Transverse colon (tissue), 4 donors: ENCODE measurements at regions not wholly inside any gene's neighbourhood (a gene's known extent, or its start where the extent isn't known, plus 50 kb on each side); places are given as distances from the start of the nearest gene placed in this dataset.

Experiments used
- DNase-seq: peaks from one replicate; pipeline ENCODE4 v3.0.0-alpha.2; 2019
- H3K27ac ChIP-seq, 4 donors: fragments of 200-600 bp; sonication (generic); 2 replicates each; pipeline ENCODE4 v1.5.1; 2016 to 2018; ENCODE audit warnings: inconsistent platforms in 4 of 4
- H3K27me3 ChIP-seq: fragments of 200-600 bp; sonication (generic); 2 replicates; pipeline ENCODE4 v1.5.1; 2017; ENCODE audit warnings: inconsistent platforms
- H3K36me3 ChIP-seq, 4 donors: fragments of 200-600 bp; sonication (generic); 2 replicates each; pipeline ENCODE4 v1.5.1; 2017 to 2019; ENCODE audit warnings: inconsistent platforms in 4 of 4
- H3K4me1 ChIP-seq, 4 donors: fragments of 200-600 bp; sonication (generic); 2 replicates each; pipeline ENCODE4 v1.5.1; 2017 to 2020; ENCODE audit warnings: inconsistent platforms in 4 of 4
- H3K4me3 ChIP-seq, 4 donors: fragments of 200-600 bp; sonication (generic); 1 replicate in 1 of 4; 2 replicates in 3 of 4; pipeline versions ENCODE4 v1.5.1 to v1.6.1; 2017 to 2019; ENCODE audit warnings: inconsistent platforms in 4 of 4
- H3K9me3 ChIP-seq, 2 donors: fragments of 200-600 bp; sonication (generic); 2 replicates each; pipeline ENCODE4 v1.5.1; 2017 to 2019; ENCODE audit warnings: inconsistent platforms in 2 of 2
- CTCF ChIP-seq, 5 experiments: fragments of 200-600 bp in 3 of 5; fragments of 450-650 bp in 2 of 5; sonication (generic) in 3 of 5; IDR thresholded peaks; 1 replicate in 2 of 5; 2 replicates in 3 of 5; pipeline ENCODE4 v1.5.1; 2016 to 2017; ENCODE audit warnings: antibody characterized with exemption in 5 of 5, inconsistent platforms in 3 of 5, mild to moderate bottlenecking in 2 of 5, moderate library complexity in 1 of 5
- EP300 ChIP-seq: sonication (generic); formaldehyde crosslinking; IDR thresholded peaks from one replicate; pipeline ENCODE4 v1.6.1; 2017; ENCODE audit warnings: antibody characterized with exemption, low read depth
- POLR2A ChIP-seq: fragments of 450-650 bp; IDR thresholded peaks from one replicate; pipeline ENCODE4 v1.6.1; 2016; ENCODE audit warnings: antibody characterized with exemption, mild to moderate bottlenecking, moderate library complexity
- POLR2AphosphoS5 ChIP-seq, 3 donors: sonication (generic); formaldehyde crosslinking; IDR thresholded peaks; one replicate each; pipeline ENCODE4 v1.6.1; 2016; ENCODE audit warnings: antibody characterized with exemption in 3 of 3
- WGBS, 2 donors: methylation state at CpG; one replicate each; pipeline ENCODE4 v1.1.5; 2018; ENCODE audit warnings: low coverage in 1 of 2; 5-methylcytosine and 5-hydroxymethylcytosine counted together
- in situ Hi-C, 4 donors: fragments of 200-750 bp; cut with MboI; loops; one replicate each; pipeline versions ENCODE4 v1.15.0 to v1.15.1; 2017; ENCODE audit warnings: low sequenced_read_pairs in 3 of 4, low pct_ligation_motif_present in 1 of 4, low pct_unique_long_range_greater_than_20kb in 1 of 4
- intact Hi-C: fragments of 100-400 bp; cut with DNase I; formaldehyde crosslinking; loops from one replicate; pipeline ENCODE4 v1.15.1; 2023; ENCODE audit warnings: low total_unique reads

GRCh38 chr12:132393991-132394949 lies 64.9 kb upstream of the GALNT9 start:
- intact Hi-C loops = no loop called here
- WGBS, 2 donors = 86 to 89% methylated on average over 5 to 34 of the region's 36 CpGs
- H3K27me3 ChIP-seq = peaks cover 58% of the 10 kb centered on the region

GRCh38 chr12:132393245-132393795 lies 63.9 kb upstream of the GALNT9 start:
- Histone ChIP-seq H3K27me3 (peaks cover 58% of the 10 kb centered on the region), H3K4me3 (no peak overlapping the region), H3K9me3 (no peaks in the 10 kb centered on the region), H3K27ac (no peak overlapping the region), H3K4me1 (no peaks in the 10 kb centered on the region), H3K36me3 (no peaks in the 10 kb centered on the region)
- in situ Hi-C loops (no loop called here), intact Hi-C loops (no loop called here)
- TF ChIP-seq EP300 = no peak
- TF ChIP-seq CTCF (IDR thresholded peaks at IDR 0.05) = no peak
- TF ChIP-seq POLR2A = no peak
- peak; percentile 2 for DNase-seq
- 63% methylated on average over 19 of the region's 19 CpGs; no CpG with 5 or more reads in 1 of the 2 donors for WGBS, 2 donors

More at GRCh38 chr12:132393991-132394949, 64.9 kb upstream of the GALNT9 start:
- peak; percentile 0 for DNase-seq
- no peaks in the 10 kb centered on the region for H3K4me1 ChIP-seq
- H3K27ac ChIP-seq = no peak overlapping the region
- H3K4me3 ChIP-seq = no peak overlapping the region
- TF ChIP-seq CTCF (IDR thresholded peaks at IDR 0.05) = no peak
- no peak for TF ChIP-seq POLR2AphosphoS5 (IDR thresholded peaks at IDR 0.05)
- no peak for TF ChIP-seq POLR2A
- TF ChIP-seq EP300 = no peak
- no peaks in the 10 kb centered on the region for H3K9me3 ChIP-seq
- in situ Hi-C loops = no loop called here
- no peaks in the 10 kb centered on the region for H3K36me3 ChIP-seq

GRCh38 chr12:132392389-132393244 lies 63.2 kb upstream of the GALNT9 start:
- peak; percentile 2 for DNase-seq
- 83 to 84% methylated on average over 2 to 26 of the region's 43 CpGs for WGBS, 2 donors

More at GRCh38 chr12:132392389-132393244, 63.2 kb upstream of the GALNT9 start:
- TF ChIP-seq POLR2AphosphoS5 (IDR thresholded peaks at IDR 0.05) = no peak
- TF ChIP-seq POLR2A = no peak
- TF ChIP-seq EP300 = no peak
- no peak for TF ChIP-seq CTCF (IDR thresholded peaks at IDR 0.05)
- peaks cover 53% of the 10 kb centered on the region for H3K27me3 ChIP-seq
- no peaks in the 10 kb centered on the region for H3K4me1 ChIP-seq
- in situ Hi-C loops (no loop called here), intact Hi-C loops (no loop called here)
- no peak overlapping the region for H3K4me3 ChIP-seq
- no peaks in the 10 kb centered on the region for H3K36me3 ChIP-seq
- H3K9me3 ChIP-seq = no peaks in the 10 kb centered on the region
- H3K27ac ChIP-seq = no peak overlapping the region
